HS-5 (cell line): ENCODE measurements at regions not wholly inside any gene's neighbourhood (a gene's known extent, or its start where the extent isn't known, plus 50 kb on each side); places are given as distances from the start of the nearest gene placed in this dataset.

ENCODE experiments used
- DNase-seq: peaks from one replicate; pipeline ENCODE4 v3.0.0-alpha.2; 2012; ENCODE audit warnings: low read depth

DNA sequence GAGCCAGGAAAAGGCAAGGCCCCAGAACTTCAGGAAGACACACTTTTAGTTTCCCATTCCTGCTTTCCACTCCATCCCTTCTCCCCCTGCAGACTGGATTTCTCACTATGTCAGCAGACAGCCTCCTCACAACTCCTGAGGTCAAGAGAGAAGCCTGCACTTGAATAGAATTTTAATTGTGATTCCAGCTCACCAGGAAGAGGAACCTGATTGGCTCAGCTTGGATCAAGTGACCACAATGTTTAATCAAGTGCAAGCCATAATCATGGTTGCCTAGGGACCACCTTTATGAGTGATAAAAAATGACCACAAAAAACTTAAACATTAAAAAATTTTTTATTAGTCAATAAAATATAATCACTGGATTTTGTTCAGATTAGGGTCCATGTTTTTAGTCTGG is 244.7 kb upstream of the RHOBTB1 start:
- no peak for DNase-seq

DNA sequence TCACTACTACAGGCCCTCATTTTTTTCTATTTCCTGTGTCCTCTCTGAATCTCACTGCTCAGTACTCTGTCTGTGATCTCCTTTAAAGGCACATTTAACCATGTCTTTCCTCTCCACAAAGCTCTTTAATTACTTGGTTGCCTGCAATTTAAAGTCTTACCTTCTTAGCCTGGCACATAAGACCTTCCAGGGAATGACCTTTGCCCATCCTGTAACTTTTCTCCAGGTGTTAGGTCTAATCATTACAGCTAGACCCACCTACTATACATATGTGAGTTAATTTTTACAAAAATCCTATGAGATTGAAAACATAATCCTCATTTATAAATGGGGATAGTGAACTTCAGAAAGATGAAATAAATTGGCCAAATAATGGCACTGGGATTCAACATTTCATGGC is 244.1 kb upstream of the RHOBTB1 start:
- no peak for DNase-seq

GRCh38 chr10:61187601-61188000 is 243.6 kb upstream of the RHOBTB1 start:
- no peak for DNase-seq

DNA sequence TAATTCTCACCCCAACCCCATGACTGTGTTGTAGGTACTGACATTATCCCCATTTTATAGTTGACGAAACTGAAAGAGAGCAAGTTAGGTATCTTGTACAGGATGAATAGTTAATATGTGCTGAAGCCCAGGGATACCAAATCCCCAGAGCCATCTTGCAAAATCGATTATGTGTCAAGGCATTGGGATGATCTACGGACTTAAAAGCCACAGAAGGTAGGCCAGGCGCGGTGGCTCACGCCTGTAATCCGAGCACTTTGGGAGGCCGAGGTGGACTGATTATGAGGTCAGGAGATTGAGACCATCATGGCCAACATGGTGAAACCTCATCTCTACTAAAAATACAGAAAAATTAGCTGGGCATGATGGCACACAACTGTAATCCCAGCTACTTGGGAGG is 242.4 kb upstream of the RHOBTB1 start:
- no peak for DNase-seq

DNA sequence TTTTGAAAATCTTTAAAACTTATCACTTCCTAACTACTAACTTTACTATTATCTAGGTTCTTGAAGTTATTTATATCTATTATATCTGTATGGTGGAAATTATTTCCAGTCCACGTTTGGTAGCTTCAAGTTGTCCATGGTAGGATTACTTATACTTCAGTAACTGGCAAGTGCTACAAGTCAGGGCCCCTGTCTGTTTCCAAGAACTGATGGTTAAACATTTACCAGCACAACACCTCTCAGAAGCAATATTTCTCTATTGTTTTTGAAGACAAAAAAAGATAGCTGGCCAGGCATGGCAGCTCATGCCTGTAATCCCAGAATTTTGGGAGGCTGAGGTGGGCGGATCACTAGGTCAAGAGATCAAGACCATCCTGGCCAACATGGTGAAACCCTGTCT is 240.4 kb upstream of the RHOBTB1 start:
- no peak for DNase-seq

DNA sequence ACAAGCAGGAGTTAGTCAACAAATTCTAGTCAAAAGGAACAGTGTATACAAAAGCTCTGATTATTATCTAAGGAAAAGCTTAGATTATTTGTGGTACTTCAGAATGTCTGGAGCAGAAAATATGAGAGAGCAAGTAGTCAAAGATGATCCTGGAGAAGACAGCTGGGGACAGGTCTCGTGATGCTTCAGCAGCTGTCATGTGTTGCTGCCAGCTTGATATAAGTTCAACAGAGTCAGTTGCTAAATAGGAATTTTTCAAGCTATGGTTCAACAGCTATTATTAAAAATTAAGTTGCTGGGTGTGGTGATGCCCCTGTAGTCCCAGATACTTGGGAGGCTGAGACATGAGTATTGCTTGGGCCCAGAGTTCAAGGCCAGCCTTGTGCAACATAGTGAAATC is 240.0 kb upstream of the RHOBTB1 start:
- no peak for DNase-seq

GRCh38 chr10:61181832-61182231 is 237.8 kb upstream of the RHOBTB1 start:
- no peak for DNase-seq

DNA sequence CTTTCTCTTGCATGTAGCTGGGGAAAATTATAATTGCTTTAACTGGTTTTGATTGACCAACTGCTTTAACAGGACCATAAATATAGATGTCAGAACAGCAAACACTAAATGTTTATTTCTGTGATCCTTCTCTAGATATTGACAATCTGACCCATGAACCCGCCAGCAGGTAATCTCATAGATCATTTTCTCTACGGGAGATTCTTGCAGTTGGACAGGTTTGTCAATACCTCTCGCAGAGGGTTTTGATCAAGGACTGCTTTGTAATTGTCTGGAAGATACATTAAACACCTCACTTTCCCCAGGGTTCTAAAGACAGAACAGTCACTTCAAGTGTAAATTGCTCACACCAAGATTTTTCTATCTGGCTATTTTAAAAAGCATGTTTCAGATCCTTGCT is 235.8 kb upstream of the RHOBTB1 start:
- no peak for DNase-seq

DNA sequence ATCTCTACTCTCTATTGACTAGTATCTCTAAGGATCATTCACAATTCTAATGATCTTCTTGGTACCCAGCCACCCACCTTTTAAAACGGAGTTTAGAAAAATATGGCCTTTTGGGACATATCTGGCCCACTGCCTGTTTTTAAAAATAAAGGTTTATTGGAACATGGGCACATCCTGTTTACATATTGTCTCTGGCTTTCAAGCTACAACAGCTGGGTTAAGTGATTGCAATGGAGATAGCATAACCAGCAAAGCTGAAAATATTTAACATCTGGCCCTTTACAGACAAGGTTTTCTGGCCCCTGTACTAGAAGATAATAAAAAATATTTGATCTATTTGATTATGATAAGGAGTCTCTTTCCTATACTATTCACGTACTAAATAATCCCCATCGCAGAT is 232.4 kb upstream of the RHOBTB1 start:
- DNase-seq: no peak

DNA sequence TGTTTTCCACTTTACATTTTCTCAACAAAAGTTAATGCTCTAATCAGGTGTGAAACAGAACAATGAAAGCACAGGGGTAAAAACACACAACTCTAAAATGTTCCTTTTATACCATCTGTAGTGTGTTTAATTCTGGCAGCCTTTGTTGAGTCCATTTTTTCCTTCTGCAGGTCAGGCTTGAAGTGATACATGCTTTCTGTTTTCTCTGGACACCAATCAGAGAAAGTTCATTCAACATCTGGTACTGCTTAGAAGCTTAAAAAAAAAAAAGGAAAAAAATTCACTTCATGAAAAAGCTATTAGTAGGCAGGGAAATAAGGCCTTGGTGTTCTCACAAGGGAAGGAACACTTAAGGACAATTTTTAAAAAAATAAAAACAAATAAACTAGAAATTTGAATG is 231.3 kb upstream of the RHOBTB1 start:
- DNase-seq: no peak

DNA sequence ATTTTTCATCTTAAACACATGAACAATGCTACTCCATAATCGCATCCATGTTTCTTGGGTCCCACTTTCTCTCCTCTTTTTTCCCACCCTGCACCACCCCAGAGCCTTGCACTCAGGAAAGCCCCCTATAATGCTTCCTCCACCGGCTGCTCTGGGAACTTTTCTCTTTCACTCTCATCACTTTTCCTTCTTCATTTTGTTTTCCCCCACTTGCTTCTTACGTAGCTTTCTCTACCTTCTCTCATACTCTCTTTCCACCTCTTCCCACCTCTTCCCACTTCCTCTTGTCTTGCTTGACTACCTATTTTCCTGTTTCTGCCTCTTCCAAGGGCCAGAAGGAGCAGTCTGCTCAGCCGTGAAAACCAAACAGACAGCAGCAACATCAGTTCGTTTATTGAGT is 229.5 kb upstream of the RHOBTB1 start:
- DNase-seq: no peak

DNA sequence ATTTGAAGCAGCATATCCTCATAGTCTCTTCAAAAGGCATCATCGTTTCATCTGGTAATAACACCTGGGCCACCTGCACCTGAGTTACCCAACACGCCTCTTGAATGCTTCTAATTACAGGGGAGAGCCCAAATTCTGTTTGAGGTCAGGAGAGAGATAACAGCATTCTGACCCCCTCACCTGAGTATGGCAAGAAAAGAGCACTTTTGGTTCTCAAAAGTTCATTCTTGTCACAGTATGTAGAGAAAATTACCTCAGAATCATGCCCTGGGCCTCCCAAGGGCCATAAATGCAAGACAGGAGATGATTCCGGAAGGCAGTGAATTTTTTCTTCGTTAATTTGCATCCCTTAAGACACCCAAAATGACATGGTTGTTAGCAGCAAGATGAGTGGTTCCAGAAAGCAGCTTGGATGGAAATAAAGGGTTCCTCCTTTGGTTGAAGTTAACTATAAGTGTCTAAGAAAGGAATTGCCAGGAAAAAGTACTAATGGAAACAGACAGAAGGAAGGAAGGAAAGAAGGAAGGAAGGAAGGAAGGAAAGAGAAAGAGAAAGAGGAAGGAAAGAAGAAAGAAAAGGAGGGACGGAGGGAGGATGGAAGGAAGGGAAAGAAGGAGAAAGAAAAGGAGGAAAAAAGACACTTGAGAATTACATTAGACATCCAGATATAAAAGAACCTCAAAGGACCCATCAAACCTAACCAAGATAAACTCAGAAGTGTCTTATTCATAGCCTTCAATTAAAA is 228.4 kb upstream of the RHOBTB1 start:
- no peak for DNase-seq

- no peak for DNase-seq
Observed at GRCh38 chr10:61170594-61170993, 226.6 kb upstream of the RHOBTB1 start.

- no peak for DNase-seq
Observed at GRCh38 chr10:61169294-61169693, 225.3 kb upstream of the RHOBTB1 start.

DNA sequence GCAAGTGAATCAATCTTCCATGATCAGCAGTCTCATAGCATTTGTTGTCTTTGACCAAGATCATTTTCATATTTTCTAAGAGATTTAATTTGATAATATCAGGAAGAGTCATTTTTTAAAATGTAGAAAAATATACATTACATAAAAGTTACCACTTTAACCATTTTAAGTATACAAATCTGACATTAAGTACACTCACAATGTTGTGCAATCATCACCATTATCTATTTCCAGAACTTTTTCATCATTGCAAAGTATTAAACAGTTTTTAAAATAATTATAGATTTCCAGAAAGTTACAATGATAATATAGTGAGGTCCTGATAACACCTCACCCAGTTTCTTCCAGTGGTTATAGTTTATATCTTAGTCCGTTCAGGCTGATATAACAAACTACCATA is 222.5 kb upstream of the RHOBTB1 start:
- DNase-seq: no peak

- no peak for DNase-seq
Observed at GRCh38 chr10:61166065-61166464, 222.1 kb upstream of the RHOBTB1 start.

DNA sequence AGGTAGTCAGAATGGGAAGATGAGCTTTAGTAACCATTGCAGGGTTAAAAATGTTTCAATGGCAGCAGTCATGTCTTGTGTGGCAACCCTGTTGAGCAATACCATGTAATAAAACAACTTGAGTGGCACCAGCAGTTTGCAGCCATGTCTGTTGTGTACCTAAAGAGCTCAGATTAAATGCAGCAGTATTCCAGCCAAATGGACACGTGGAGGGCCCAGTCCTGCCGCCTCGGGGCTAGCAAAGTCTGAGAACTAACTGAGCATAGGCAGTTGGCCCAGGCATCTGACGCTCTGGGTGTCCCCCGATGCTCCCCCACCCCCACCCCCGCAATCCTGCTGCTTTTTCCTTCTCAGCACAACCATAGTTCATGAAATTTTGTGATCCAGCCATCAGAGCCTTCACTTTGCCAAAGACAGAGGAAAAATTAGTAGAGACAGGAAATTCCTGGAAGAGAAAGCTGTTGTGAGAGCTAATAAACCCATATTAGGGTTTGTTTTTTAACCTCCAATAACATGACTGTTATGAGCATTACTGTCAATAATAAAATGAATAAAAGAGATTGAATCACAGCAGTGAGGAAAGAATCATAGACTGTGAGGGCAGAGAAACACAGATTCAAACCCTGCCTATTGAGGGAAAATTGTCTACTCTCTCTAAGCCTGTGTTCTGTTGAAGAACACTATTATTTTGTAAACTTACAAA is 220.6 kb upstream of the RHOBTB1 start:
- no peak for DNase-seq

DNA sequence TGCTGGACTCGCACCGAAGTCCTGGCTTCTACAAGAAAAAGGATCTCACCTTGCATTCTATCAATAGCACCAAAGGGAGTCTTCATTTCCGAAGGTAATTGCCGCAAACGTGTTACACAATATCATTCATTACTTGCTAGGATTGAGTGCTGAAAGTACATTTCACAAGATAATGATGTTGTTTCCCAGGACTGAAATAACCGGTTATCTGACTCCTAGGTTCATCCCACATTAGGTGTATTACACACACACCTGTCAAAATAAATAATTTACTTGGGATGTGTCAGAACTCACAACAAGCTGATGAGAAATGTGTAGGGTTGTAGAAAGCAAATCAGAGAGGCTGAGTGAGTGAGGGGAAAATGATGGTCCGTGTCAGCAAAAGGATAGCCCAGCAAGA is 219.4 kb upstream of the RHOBTB1 start:
- no peak for DNase-seq

- DNase-seq: no peak
Observed at GRCh38 chr10:61160253-61160652, 216.3 kb upstream of the RHOBTB1 start.

DNA sequence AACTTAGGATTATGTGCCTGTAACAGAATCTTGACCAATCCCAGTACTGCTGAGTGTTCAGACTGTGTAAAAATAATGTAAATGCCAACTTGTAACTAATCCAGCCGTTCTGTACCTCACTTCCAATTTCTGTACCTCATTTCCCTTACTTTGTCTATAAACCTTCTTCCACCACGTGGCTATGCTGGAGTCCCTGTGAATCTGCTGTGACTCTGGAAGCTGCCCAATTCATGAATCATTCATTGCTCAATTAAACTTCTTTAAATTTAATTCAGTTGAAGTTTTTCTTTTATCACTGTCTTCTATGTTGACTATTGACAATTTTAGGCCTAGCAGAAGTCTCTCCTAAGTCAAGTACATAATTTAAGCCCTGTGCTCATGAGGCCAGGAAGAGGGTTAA is 215.3 kb upstream of the RHOBTB1 start:
- peak; percentile 16 for DNase-seq

- no peak for DNase-seq
Observed at GRCh38 chr10:61157182-61157581, 213.2 kb upstream of the RHOBTB1 start.

DNA sequence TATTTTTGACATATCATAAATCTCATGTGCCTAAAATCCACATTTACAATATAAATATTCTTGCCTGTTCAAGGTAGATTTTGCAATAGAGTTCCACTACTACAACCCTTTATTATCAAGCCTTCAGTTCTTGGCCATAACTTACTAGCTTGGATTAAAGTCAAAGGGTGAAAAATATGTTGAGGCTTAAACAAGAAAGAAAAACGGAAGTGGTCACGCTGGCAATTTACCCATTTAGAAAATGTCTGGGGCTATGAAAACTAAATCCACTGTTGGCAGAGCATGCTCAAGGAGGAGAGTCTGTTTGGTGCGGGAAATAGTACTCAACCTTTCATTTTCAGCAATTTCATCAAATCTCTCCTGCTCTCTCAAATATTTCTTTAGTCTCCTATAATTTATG is 209.8 kb upstream of the RHOBTB1 start:
- no peak for DNase-seq

DNA sequence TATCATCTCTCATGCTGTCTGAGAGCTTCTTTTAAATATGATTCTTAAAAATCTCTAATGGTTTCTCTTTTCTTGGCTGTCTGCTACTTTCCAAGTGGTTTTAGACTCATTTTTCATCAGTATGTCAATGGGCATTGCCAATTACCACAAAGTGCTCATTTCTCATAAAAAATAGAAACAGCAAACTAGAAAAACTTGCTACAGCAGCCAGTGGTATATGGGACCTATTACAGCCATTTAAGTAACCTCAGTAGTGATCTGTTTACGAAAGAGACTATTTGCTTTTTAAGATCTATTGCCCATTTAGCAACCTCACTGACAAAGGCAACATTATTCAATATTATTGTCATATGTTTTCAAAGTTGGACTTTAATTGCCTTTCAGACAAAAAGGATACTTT is 207.1 kb upstream of the RHOBTB1 start:
- DNase-seq: no peak

DNA sequence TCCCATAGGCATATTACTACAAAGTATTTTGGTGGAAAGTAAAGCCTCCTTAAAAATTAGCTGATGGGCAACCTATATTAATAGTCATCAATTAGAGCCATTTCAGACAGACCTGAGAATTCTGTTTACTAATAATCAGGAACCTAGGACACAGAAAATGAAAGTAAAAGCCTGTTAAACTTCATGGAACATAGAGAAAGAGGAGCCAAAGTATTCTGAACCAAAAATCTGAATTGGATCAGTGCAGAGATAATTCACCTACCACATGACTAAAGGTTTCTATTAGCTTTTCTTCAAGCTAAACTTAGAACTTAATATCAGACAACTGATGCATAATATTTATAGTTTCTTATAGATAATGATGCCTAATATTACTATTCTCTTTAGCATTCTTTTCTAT is 204.5 kb upstream of the RHOBTB1 start:
- no peak for DNase-seq
